Activated CD4-positive, alpha-beta T cell treated with anti-CD3 and anti-CD28 coated beads, Interleukin-2, amount 50 U/mL, for 48 hours (primary cell): ENCODE measurements at regions not wholly inside any gene's neighbourhood (a gene's known extent, or its start where the extent isn't known, plus 50 kb on each side); places are given as distances from the start of the nearest gene placed in this dataset.

Source experiments
- DNase-seq, 2 experiments: peaks; one replicate each; pipeline ENCODE4 v3.0.0-alpha.2; 2020

DNA sequence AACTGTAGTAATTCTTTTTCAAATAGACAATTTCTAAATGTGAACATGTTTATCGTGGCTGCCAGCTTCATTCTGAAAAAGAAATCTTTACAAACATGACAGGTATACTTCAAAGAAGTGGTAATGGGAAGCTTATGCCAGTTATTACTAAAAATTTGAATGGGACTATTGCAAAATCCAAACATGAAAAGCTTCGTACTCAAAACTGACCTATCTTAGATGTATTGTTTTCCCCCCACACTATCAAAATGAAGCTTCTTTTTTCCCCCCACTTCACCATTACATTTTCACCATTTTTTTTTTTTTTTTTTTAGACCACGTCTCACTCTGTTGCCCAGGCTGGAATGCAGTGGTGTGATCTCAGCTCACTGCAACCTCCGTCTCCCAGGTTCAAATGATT is 50.4 kb upstream of the SERTAD2 start:
- DNase-seq, result no peak

GRCh38 chr2:64704996-64705395 is 51.3 kb upstream of the SERTAD2 start:
- DNase-seq, result no peak

DNA sequence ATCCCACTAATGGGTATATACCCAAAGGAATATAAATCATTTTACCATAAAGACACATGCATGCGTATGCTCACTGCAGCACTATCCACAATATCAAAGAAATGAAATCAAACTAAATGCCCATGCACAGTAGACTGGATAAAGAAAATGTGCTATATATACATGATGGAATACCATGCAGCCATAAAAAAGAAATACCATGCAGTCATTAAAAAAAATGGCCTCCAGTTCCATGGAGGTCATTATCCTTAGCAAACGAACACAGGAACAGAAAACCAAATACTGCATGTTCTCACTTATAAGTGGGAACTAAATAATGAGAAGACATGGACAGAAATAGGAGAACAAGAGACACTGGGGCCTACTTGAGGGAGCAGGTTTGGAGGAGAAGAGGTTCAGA is 53.6 kb upstream of the SERTAD2 start:
- DNase-seq, result no peak

DNA sequence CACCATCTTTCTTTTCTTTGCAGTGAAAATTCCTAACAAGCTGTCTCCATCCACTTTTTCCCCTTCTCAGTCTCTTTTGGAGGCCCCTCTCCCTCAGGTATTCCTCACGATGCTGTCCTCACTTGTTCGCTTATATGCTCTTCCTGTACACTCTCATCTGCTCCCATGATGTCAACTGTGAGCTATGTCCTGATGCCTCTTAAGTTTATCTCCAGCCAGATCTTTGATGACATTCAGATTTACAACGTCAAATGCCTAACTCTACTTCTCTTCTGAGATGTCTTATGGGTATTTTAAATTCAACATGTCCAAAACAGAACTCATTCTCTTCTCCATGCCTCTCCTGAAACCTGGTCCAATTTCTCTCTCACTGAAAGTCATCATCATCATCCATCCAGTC is 55.1 kb upstream of the SERTAD2 start:
- DNase-seq, result no peak

DNA sequence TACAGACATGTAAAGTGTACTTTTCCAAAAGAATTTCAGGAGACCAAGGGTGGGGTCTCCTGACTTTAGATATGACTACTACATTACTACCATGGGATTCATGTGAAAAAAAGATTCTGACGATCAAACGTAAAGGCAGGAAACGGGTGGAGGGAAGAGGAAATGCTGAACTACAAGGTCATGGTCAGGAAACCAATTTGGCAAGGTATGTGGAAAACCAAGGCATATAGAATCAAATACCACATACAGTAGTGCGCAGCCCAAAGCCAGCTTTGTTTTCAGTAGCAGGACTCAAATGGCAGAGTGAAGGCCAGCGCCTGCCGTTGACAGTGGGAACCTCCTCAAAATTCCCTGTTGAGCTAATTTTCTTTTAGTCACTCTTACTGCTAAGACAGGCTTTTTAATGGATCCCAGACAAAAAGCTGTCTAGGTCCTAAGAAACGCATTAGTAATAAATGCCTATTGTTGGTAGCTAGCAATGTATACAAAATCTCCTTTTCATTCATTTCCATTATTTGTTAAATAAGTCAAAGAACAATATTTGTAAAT is 57.6 kb upstream of the SERTAD2 start:
- no peak for DNase-seq

DNA sequence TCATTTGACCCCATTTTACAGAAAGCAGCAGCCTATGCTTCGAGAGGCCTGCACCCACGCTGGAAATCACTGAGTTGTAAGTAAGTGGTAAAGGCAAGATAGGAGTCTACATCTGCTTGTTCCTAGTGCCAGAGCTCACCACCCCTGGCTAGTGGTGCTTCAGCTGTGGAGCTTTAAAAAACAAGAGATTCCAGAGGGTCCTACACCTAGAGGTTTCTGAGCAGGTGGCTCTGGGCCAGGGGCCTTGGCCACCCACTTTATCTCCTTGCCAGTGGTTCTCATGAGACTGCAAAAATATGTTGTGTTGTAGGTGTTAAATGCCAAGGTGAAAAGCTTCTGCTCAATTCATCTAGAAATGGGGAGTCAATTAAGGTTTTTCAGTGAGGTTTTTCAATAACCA is 60.0 kb upstream of the SERTAD2 start:
- DNase-seq, result no peak

- DNase-seq, result no peak
Measured at GRCh38 chr2:64716569-64716968, 62.9 kb upstream of the SERTAD2 start.

GRCh38 chr2:64718250-64718885 is 64.7 kb upstream of the SERTAD2 start:
- no peak for DNase-seq

DNA sequence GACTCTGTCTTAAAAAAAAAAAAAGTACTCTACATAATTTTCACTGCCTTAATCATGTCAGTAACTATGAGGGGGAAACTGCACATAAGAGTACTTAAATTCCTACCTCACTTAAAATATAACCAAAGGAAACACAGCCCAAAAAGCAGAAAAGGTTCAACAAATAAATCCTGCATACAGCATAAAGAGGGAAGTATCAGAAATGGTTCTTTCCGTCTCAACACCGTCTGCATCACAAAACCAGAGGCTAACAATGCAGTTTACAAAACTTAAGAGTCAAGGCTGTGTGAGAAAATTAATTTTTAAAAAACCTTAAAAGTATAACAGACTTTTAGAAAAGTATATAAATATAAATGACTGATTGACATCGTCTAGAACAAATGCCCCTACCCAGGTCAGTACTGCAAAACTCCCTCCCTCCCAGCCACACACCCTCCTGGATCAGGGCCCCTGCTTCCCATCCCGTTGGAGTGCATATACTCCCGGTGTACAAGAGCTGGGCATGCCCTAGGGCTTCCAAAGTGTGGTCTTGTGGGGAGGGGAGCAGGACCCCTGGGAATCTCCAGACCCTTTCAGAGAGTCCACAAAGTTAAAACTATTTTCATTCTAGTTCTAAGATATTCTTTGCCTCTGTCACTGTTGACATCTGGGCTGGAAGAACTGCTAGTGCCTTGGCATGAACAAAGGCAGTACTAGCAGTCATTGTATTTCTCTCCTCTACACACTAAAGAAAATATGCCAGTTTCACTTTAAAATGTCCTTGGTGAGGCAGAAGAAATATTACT is 67.0 kb upstream of the SERTAD2 start:
- no peak for DNase-seq

- no peak for DNase-seq
Measured at GRCh38 chr2:64721320-64721623, 67.6 kb upstream of the SERTAD2 start.

- no peak for DNase-seq
Measured at GRCh38 chr2:64722291-64723044, 68.8 kb upstream of the SERTAD2 start.

DNA sequence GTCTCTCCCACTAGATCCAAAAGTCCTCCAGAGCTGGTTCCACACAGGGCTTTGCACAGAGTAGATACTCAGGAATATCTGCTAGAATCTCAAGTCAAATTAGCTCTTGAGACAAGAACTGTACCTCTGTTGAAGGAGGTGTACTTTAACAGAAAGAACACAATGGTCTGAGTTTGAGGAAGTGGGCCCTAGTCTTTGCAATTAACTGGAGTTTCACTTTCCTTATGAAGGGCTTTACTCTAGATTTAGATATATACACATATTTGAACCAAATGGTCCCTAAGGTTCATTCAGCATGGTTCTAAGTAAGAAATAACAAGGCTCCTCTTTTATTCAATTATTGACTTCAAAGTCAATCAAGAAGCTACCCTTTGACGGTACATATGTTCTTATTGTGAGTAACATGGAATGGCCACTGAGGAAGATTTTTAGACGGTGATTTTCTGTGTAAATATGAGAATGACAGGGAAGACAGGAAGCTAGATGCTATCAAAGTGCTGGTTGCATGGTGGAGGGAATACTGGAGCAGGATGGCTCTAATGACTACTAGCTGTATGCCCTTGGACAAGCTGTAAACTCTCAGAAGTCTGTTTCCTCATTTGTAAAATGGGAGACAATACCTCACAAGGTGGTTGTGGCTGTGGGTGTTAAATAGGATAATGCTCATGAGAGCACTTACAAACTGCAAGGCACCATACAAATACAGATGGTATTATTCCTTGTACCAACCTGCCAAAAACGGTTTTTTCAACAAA is 73.5 kb upstream of the SERTAD2 start:
- DNase-seq, result no peak

- no peak for DNase-seq
Measured at GRCh38 chr2:64727843-64728463, 74.2 kb upstream of the SERTAD2 start.

DNA sequence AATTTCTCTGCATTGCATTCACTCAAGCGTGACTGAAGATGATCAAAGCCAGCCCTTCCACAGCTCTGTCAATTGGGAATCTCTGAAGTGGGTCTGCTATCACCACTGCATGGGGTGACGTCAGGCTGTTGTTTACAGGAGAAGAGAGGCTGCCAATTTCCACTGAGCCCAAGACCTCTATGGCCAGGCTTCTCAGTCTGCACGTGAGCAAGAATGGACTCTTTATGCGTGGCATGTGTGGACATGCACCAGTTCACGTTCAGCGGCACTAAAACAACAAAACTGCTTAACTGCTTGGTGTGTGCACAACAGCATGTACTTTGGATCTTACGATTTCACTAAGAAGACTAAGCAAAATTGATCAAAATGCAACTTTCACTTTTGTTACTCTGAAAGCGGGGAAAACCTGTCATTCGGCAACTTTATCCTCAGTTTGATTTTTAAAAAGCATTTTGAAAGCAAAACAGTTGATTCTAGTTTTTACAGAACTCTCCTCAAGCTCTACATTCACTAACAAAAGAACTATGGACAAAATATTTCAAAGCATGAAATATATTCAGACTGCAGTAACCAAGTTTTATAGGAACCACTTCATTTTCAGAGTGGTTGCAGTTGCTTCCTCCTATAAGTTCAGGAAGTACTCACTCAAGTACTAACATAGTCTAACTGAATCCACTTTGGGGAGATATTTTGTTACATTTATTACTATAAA is 77.0 kb upstream of the SERTAD2 start:
- DNase-seq, result peak; percentile 36 to 45

- DNase-seq, result no peak
Measured at GRCh38 chr2:64731263-64731643, 77.5 kb upstream of the SERTAD2 start.

DNA sequence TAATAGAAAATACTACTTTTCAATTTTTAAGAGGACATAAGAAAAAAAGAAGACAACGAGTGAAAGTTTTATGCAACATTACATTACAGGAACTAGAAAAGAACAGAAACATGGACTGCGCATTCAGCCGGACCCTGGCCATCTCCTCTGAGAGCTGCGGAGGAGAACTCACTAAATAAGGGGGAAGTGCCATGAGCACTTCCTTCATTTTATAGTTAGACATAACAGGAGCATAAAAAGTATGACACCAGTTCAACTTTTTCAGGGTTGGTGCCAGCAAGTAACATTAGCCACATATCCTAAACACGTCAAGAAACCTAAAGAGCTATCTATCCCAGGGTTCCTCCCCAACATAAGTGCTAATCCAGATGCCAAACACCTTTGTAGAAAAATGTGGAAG is 78.0 kb upstream of the SERTAD2 start:
- no peak for DNase-seq

DNA sequence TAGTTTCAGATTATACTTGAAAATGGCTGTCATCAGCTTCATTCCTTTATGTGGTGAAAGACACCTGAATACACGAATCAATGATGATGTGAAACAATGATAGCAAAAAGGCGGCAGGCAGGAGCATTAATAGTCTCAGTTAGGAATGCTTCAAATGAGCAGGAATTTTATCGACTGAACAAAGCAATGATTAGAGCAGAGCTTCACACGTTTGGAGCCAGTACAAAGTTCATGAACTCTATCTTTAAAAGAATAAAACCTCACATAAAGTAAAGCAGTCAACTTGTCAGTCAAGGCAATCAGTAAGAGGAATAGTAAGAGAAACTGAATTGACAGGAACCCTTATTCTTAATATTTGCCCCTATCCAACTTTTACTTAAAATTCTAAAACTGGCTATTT is 78.4 kb upstream of the SERTAD2 start:
- no peak for DNase-seq

- DNase-seq, result no peak
Measured at GRCh38 chr2:64735504-64735903, 81.8 kb upstream of the SERTAD2 start.

- no peak for DNase-seq
Measured at GRCh38 chr2:64737547-64737946, 83.8 kb upstream of the SERTAD2 start.

DNA sequence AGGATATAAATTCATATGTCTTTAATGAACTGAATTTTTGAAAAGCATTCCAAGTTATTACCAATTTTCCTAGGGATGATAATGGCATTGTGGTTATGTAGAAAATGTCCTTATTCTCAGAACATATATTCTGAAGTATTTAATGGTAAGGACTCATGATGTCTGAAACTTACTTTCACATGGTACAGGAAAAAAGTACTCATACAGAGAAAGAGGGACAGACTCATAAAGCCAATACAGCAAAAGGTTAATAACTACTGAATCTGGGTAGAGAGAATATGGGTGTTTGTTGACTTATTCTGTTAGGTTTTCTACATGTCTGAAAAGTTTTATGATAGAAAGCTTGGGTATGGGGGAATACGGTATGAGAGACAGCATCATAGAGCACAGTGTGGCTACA is 84.3 kb upstream of the SERTAD2 start:
- no peak for DNase-seq

GRCh38 chr2:64742678-64743077 is 89.0 kb upstream of the SERTAD2 start:
- DNase-seq, result no peak

GRCh38 chr2:64743739-64744330 is 90.1 kb upstream of the SERTAD2 start:
- DNase-seq, result no peak
